ENCODE measurements at regions not wholly inside any gene's neighbourhood (a gene's known extent, or its start where the extent isn't known, plus 50 kb on each side); places are given as distances from the start of the nearest gene placed in this dataset.
"Not testable (repeated sequence)": the region's sequence is repeated elsewhere in the genome, so short reads cannot be mapped to it uniquely, and the experiment has no call there.

DNA sequence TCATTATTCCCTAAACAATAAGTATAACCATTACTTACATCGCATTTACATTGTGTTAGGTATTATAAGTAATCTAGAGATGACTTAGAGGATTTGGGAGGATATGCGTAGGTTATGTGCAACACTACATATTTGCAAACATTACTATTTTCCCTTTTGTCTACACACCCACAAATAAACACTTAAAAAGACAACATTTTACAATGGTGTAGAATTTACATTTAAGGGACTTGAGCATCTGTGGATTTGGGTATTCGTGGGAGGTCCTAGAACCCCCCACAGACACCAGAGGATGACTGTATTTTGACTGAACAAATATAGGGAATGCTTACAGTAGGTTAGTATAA is 220.2 kb upstream of the MYO3A start:
- H3K9me3 ChIP-seq (ENCODE audit: control insufficient read depth in 1 of 2, low read length in 2 of 2): no peaks in the 10 kb centered on the region
- no peaks in the 10 kb centered on the region for H3K36me3 ChIP-seq (ENCODE audit: control insufficient read depth in 1 of 2, insufficient read depth in 2 of 2, low read length in 2 of 2)
- no peaks in the 10 kb centered on the region for H3K4me1 ChIP-seq (ENCODE audit: control insufficient read depth in 1 of 2, insufficient read depth in 2 of 2, low read length in 2 of 2)
- H3K4me3 ChIP-seq (ENCODE audit: low read depth in 1 of 2, low read length in 2 of 2): no peak overlapping the region
- no peak overlapping the region for H3K27ac ChIP-seq (ENCODE audit: low read length)
- no peaks in the 10 kb centered on the region for H3K27me3 ChIP-seq (ENCODE audit: low read depth, low read length)

DNA sequence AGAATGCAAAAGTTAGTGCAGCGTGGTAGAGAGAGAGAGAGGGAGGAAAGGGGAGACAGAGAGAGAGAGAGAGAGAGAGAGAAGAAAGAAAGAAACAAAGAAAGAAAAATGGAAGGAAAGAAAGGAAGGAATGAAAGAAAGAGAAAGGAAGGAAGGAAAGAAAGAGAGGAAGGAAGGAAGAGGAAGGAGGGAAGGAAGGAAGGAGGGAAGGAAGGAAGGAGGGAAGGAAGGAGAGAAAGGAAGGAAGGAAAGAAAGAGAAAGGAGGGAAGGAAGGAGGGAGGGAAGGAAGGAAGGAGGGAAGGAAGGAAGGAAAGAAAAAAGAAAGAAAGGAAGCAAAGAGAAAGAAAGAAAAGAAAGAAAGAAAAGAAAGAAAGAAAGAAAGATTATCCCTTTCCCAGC is 209.8 kb upstream of the MYO3A start:
- no peaks in the 10 kb centered on the region for H3K36me3 ChIP-seq (ENCODE audit: control insufficient read depth in 1 of 2, insufficient read depth in 2 of 2, low read length in 2 of 2)
- no peaks in the 10 kb centered on the region for H3K4me1 ChIP-seq (ENCODE audit: control insufficient read depth in 1 of 2, insufficient read depth in 2 of 2, low read length in 2 of 2)
- H3K9me3 ChIP-seq (ENCODE audit: control insufficient read depth in 1 of 2, low read length in 2 of 2): no peaks in the 10 kb centered on the region
- no peaks in the 10 kb centered on the region for H3K27me3 ChIP-seq (ENCODE audit: low read depth, low read length)
- H3K4me3 ChIP-seq (ENCODE audit: low read depth in 1 of 2, low read length in 2 of 2): no peak overlapping the region
- H3K27ac ChIP-seq (ENCODE audit: low read length): no peak overlapping the region

DNA sequence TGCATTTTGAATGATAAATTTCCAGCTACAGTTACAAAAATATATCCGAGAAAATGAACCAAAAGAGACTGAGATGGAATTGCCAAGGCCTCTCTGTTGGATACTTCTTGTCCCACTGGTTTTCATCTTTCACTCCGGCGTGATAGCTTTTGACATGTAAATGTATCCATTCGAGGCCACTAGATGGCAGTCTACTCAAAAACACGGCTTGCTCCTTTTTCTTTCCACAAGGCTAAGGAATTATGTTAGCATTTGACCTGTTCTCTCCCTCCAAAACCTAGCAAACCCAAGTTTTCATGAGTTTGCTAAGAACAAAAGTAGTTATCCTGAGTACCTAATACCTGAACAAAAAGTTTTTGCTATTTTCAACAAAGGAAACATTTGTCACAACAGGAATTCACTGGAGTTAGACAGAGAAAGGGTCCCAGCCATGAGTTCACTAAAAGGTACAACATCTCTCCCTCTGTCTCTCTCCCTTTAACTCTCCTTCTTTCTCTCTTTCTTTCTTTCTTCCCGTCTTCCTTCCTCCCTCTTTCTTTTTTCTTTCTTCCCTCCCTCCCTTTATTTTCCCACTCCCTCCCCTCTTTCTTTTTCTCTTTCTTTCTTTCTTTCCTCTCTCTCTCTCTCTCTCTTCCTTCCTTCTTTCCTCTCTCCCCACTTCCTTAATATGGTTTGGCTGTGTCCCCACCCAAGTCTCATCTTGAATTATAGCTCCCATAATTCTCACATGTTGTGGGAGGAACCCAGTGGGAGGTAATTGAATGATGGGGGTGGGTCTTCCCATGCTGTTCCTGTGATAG is 207.9 kb upstream of the MYO3A start:
- Histone ChIP-seq H3K27ac (ENCODE audit: low read length) (no peak overlapping the region), H3K9me3 (ENCODE audit: control insufficient read depth in 1 of 2, low read length in 2 of 2) (no peaks in the 10 kb centered on the region), H3K4me3 (ENCODE audit: low read depth in 1 of 2, low read length in 2 of 2) (no peak overlapping the region), H3K36me3 (ENCODE audit: control insufficient read depth in 1 of 2, insufficient read depth in 2 of 2, low read length in 2 of 2) (no peaks in the 10 kb centered on the region), H3K27me3 (ENCODE audit: low read depth, low read length) (no peaks in the 10 kb centered on the region), H3K4me1 (ENCODE audit: control insufficient read depth in 1 of 2, insufficient read depth in 2 of 2, low read length in 2 of 2) (no peaks in the 10 kb centered on the region)

GRCh38 chr10:25738776-25739175 is 195.3 kb upstream of the MYO3A start:
- no peaks in the 10 kb centered on the region for H3K4me1 ChIP-seq (ENCODE audit: control insufficient read depth in 1 of 2, insufficient read depth in 2 of 2, low read length in 2 of 2)
- H3K27me3 ChIP-seq (ENCODE audit: low read depth, low read length): no peaks in the 10 kb centered on the region
- no peak overlapping the region for H3K4me3 ChIP-seq (ENCODE audit: low read depth in 1 of 2, low read length in 2 of 2)
- no peaks in the 10 kb centered on the region for H3K9me3 ChIP-seq (ENCODE audit: control insufficient read depth in 1 of 2, low read length in 2 of 2)
- no peak overlapping the region for H3K27ac ChIP-seq (ENCODE audit: low read length)
- H3K36me3 ChIP-seq (ENCODE audit: control insufficient read depth in 1 of 2, insufficient read depth in 2 of 2, low read length in 2 of 2): no peaks in the 10 kb centered on the region

DNA sequence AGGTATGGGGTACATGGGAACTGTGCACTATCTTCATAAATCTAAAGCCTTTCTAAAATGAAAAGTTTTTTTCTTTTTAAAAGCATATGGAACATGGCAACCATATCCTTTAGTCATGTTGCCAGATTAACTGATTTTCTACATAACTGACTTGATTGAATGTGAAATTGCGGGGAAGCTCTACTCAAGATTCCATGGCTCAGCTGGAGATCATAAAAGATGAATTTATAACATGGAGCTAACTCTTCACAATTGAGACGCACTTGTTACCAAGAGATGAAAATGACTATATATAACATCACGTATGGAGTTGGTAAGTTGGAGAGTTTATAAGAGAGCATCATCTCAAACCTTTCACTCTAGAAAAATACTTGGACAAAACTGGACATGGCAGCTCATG is 190.2 kb upstream of the MYO3A start:
- H3K27me3 ChIP-seq (ENCODE audit: low read depth, low read length): no peaks in the 10 kb centered on the region
- no peak overlapping the region for H3K4me3 ChIP-seq (ENCODE audit: low read depth in 1 of 2, low read length in 2 of 2)
- H3K36me3 ChIP-seq (ENCODE audit: control insufficient read depth in 1 of 2, insufficient read depth in 2 of 2, low read length in 2 of 2): no peaks in the 10 kb centered on the region
- H3K4me1 ChIP-seq (ENCODE audit: control insufficient read depth in 1 of 2, insufficient read depth in 2 of 2, low read length in 2 of 2): no peaks in the 10 kb centered on the region
- H3K9me3 ChIP-seq (ENCODE audit: control insufficient read depth in 1 of 2, low read length in 2 of 2): no peaks in the 10 kb centered on the region
- no peak overlapping the region for H3K27ac ChIP-seq (ENCODE audit: low read length)

DNA sequence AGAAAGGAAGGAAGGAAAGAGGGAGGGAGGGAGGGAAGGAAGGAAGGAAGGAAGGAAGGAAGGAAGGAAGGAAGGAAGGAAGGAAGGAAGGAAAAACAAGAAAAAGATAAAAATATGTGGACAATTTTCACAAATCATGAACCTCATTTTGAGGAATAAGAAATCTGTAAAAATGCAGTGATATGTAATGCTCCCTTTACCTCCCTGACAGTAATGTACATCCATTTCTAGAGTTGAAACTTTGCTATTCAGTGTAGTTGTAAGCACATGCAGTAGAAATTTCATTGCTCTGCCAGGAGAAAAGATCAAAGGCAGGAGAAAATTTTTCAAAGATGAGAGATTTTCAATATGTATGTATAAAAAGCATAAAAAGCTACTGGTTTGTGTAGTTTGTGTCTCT is 189.5 kb upstream of the MYO3A start:
- H3K36me3 ChIP-seq (ENCODE audit: control insufficient read depth in 1 of 2, insufficient read depth in 2 of 2, low read length in 2 of 2): no peaks in the 10 kb centered on the region
- no peaks in the 10 kb centered on the region for H3K4me1 ChIP-seq (ENCODE audit: control insufficient read depth in 1 of 2, insufficient read depth in 2 of 2, low read length in 2 of 2)
- H3K9me3 ChIP-seq (ENCODE audit: control insufficient read depth in 1 of 2, low read length in 2 of 2): no peaks in the 10 kb centered on the region
- no peaks in the 10 kb centered on the region for H3K27me3 ChIP-seq (ENCODE audit: low read depth, low read length)
- H3K27ac ChIP-seq (ENCODE audit: low read length): no peak overlapping the region
- no peak overlapping the region for H3K4me3 ChIP-seq (ENCODE audit: low read depth in 1 of 2, low read length in 2 of 2)

DNA sequence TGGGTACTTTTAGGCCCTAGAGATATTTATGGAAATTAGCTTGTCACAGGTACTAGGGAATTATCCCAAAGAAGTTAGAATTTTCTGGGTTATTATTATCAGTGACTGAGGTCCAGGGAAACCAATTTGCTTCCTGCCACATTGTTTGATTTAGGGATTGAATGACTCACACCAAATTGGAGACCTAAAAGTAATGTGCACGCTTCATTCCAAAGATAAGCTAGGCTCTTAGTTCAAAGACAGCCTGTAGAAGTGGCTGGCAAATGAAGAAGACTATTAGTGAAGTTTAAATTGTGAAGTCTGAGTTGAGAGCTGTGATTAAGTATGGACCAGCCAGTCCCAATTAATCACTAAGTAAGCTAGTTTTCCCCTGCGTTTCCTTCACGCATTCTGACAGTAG is 188.1 kb upstream of the MYO3A start:
- H3K36me3 ChIP-seq (ENCODE audit: control insufficient read depth in 1 of 2, insufficient read depth in 2 of 2, low read length in 2 of 2): no peaks in the 10 kb centered on the region
- no peaks in the 10 kb centered on the region for H3K9me3 ChIP-seq (ENCODE audit: control insufficient read depth in 1 of 2, low read length in 2 of 2)
- no peak overlapping the region for H3K4me3 ChIP-seq (ENCODE audit: low read depth in 1 of 2, low read length in 2 of 2)
- H3K27me3 ChIP-seq (ENCODE audit: low read depth, low read length): no peaks in the 10 kb centered on the region
- no peak overlapping the region for H3K27ac ChIP-seq (ENCODE audit: low read length)
- H3K4me1 ChIP-seq (ENCODE audit: control insufficient read depth in 1 of 2, insufficient read depth in 2 of 2, low read length in 2 of 2): no peaks in the 10 kb centered on the region

DNA sequence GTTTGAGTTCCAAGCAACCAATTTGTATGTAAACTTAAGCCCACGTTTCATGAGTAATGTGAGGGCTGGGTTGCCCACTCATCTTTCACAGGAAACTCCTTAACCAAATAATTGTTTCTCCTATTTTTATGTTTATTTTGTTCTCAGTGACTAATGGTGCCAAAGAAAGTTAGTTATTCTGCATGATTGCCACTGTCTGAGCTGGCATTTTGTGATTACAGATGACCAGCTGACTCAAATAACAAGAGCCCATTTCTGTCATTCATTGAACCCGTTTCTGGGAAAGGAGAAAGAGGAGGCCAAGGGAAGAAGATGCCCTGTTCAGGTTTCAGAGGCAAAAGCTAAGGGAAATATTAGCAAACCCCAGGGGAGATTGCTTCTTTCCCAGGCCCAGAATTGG is 186.9 kb upstream of the MYO3A start:
- Histone ChIP-seq H3K4me1 (ENCODE audit: control insufficient read depth in 1 of 2, insufficient read depth in 2 of 2, low read length in 2 of 2) (no peaks in the 10 kb centered on the region), H3K9me3 (ENCODE audit: control insufficient read depth in 1 of 2, low read length in 2 of 2) (no peaks in the 10 kb centered on the region), H3K27ac (ENCODE audit: low read length) (no peak overlapping the region)

DNA sequence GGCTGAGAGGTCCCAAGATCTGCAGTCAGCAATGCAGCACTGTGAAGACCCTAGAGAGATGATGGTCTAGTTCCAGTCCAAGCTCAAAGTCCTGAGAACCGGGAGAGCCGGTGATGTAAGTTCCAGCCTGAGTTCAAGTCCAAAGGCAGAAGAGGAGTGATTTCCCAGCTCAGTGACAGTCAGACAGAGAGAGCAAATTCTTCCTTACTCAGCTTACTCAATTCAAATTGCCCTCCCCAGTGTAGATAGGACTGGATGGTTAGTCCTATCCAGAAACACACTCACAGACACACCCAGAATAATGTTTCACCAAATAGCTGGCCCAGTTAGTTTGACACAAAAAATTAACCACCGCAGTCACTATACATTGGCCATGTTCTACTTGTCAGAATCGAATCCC is 185.5 kb upstream of the MYO3A start:
- no peaks in the 10 kb centered on the region for H3K27me3 ChIP-seq (ENCODE audit: low read depth, low read length)
- no peaks in the 10 kb centered on the region for H3K4me1 ChIP-seq (ENCODE audit: control insufficient read depth in 1 of 2, insufficient read depth in 2 of 2, low read length in 2 of 2)
- no peak overlapping the region for H3K4me3 ChIP-seq (ENCODE audit: low read depth in 1 of 2, low read length in 2 of 2)
- H3K9me3 ChIP-seq (ENCODE audit: control insufficient read depth in 1 of 2, low read length in 2 of 2): no peaks in the 10 kb centered on the region
- H3K27ac ChIP-seq (ENCODE audit: low read length): no peak overlapping the region
- no peaks in the 10 kb centered on the region for H3K36me3 ChIP-seq (ENCODE audit: control insufficient read depth in 1 of 2, insufficient read depth in 2 of 2, low read length in 2 of 2)

More for the DNA sequence above, 186.9 kb upstream of the MYO3A start:
- Histone ChIP-seq H3K4me3 (ENCODE audit: low read depth in 1 of 2, low read length in 2 of 2) (no peak overlapping the region), H3K36me3 (ENCODE audit: control insufficient read depth in 1 of 2, insufficient read depth in 2 of 2, low read length in 2 of 2) (no peaks in the 10 kb centered on the region), H3K27me3 (ENCODE audit: low read depth, low read length) (no peaks in the 10 kb centered on the region)

- Histone ChIP-seq H3K9me3 (ENCODE audit: control insufficient read depth in 1 of 2, low read length in 2 of 2) (no peaks in the 10 kb centered on the region), H3K36me3 (ENCODE audit: control insufficient read depth in 1 of 2, insufficient read depth in 2 of 2, low read length in 2 of 2) (no peaks in the 10 kb centered on the region), H3K4me3 (ENCODE audit: low read depth in 1 of 2, low read length in 2 of 2) (no peak overlapping the region), H3K4me1 (ENCODE audit: control insufficient read depth in 1 of 2, insufficient read depth in 2 of 2, low read length in 2 of 2) (no peaks in the 10 kb centered on the region), H3K27ac (ENCODE audit: low read length) (no peak overlapping the region), H3K27me3 (ENCODE audit: low read depth, low read length) (no peaks in the 10 kb centered on the region)
These were observed 180.3 kb upstream of the MYO3A start for GRCh38 chr10:25753776-25754175.

GRCh38 chr10:25755874-25756273 is 178.2 kb upstream of the MYO3A start:
- not testable (repeated sequence) for H3K27ac ChIP-seq (ENCODE audit: low read length); H3K36me3 ChIP-seq (ENCODE audit: control insufficient read depth in 1 of 2, insufficient read depth in 2 of 2, low read length in 2 of 2); H3K4me1 ChIP-seq (ENCODE audit: control insufficient read depth in 1 of 2, insufficient read depth in 2 of 2, low read length in 2 of 2); H3K9me3 ChIP-seq (ENCODE audit: control insufficient read depth in 1 of 2, low read length in 2 of 2); H3K27me3 ChIP-seq (ENCODE audit: low read depth, low read length); H3K4me3 ChIP-seq (ENCODE audit: low read depth in 1 of 2, low read length in 2 of 2)

- Histone ChIP-seq H3K27me3 (ENCODE audit: low read depth, low read length) (no peaks in the 10 kb centered on the region), H3K4me3 (ENCODE audit: low read depth in 1 of 2, low read length in 2 of 2) (no peak overlapping the region), H3K36me3 (ENCODE audit: control insufficient read depth in 1 of 2, insufficient read depth in 2 of 2, low read length in 2 of 2) (no peaks in the 10 kb centered on the region), H3K4me1 (ENCODE audit: control insufficient read depth in 1 of 2, insufficient read depth in 2 of 2, low read length in 2 of 2) (no peaks in the 10 kb centered on the region), H3K27ac (ENCODE audit: low read length) (no peak overlapping the region), H3K9me3 (ENCODE audit: control insufficient read depth in 1 of 2, low read length in 2 of 2) (no peaks in the 10 kb centered on the region)
These were observed 177.2 kb upstream of the MYO3A start for GRCh38 chr10:25756784-25757183.

Measured in muscle layer of duodenum (tissue), 2 donors.